Endodermal cell (in vitro differentiated cells): ENCODE measurements at regions not wholly inside any gene's neighbourhood (a gene's known extent, or its start where the extent isn't known, plus 50 kb on each side); places are given as distances from the start of the nearest gene placed in this dataset.
A peak's percentile ranks its signal among the peaks of the same experiment; 100 is the strongest.

Experiments used
- DNase-seq: peaks from one replicate; pipeline ENCODE4 v3.0.0-alpha.2; 2017
- H3K27ac ChIP-seq: 2 replicates; pipeline ENCODE4 v1.5.1; 2013; ENCODE audit warnings: mild to moderate bottlenecking, low read depth, low read length, moderate library complexity
- H3K27me3 ChIP-seq: 2 replicates; pipeline ENCODE4 v1.6.1; 2013; ENCODE audit warnings: mild to moderate bottlenecking, low read length, moderate library complexity; ENCODE audit not compliant: insufficient read depth, control insufficient read depth, poor library complexity, severe bottlenecking
- H3K36me3 ChIP-seq: 2 replicates; pipeline ENCODE4 v1.7.0; 2013; ENCODE audit warnings: mild to moderate bottlenecking, low read length, moderate library complexity; ENCODE audit not compliant: control insufficient read depth, insufficient read depth
- H3K4me1 ChIP-seq: one replicate; pipeline ENCODE4 v1.7.0; 2013; ENCODE audit warnings: low read length; ENCODE audit not compliant: control insufficient read depth, insufficient read depth
- H3K4me3 ChIP-seq: 2 replicates; pipeline ENCODE4 v1.5.1; 2013; ENCODE audit warnings: mild to moderate bottlenecking, low read length, moderate library complexity
- H3K9ac ChIP-seq: 2 replicates; pipeline ENCODE4 v1.6.1; 2013; ENCODE audit warnings: mild to moderate bottlenecking, low read length, moderate library complexity; ENCODE audit not compliant: poor library complexity, severe bottlenecking; ENCODE audit errors: extremely low read depth
- H3K9me3 ChIP-seq: 2 replicates; pipeline ENCODE4 v1.6.1; 2013; ENCODE audit warnings: mild to moderate bottlenecking, low read length, moderate library complexity; ENCODE audit not compliant: control insufficient read depth
- H3K27ac Mint-ChIP-seq: 2 replicates; pipeline ENCODE4 v1.8.0; 2020; ENCODE audit warnings: mixed read lengths
- H3K27me3 Mint-ChIP-seq: 2 replicates; pipeline ENCODE4 v1.8.0; 2021; ENCODE audit warnings: mild to moderate bottlenecking, mixed read lengths; ENCODE audit not compliant: insufficient read depth
- H3K36me3 Mint-ChIP-seq: 2 replicates; pipeline ENCODE4 v1.8.0; 2020; ENCODE audit warnings: low read depth, mixed read lengths
- H3K4me1 Mint-ChIP-seq: 2 replicates; pipeline ENCODE4 v1.8.0; 2020; ENCODE audit warnings: mixed read lengths
- H3K4me3 Mint-ChIP-seq: 2 replicates; pipeline ENCODE4 v1.8.0; 2020; ENCODE audit warnings: mild to moderate bottlenecking, moderate library complexity, mixed read lengths
- H3K9me3 Mint-ChIP-seq: 2 replicates; pipeline ENCODE4 v1.8.0; 2020; ENCODE audit warnings: mild to moderate bottlenecking, mixed read lengths
- WGBS, 2 experiments: methylation state at CpG; one replicate each; pipeline versions ENCODE4 v1.1.5 to v1.1.7; 2013; ENCODE audit warnings: missing lambda C conversion rate in 2 of 2, mixed read lengths in 1 of 2; ENCODE audit not compliant: insufficient coverage in 1 of 2, insufficient read length in 1 of 2; 5-methylcytosine and 5-hydroxymethylcytosine counted together
- TF ChIP-seq, protein P1 (sequence below): fragments of 200-600 bp; sonication (generic); conservative IDR thresholded peaks from 2 replicates; pipeline ENCODE4 v1.5.0; 2021; ENCODE audit warnings: antibody characterized with exemption, mild to moderate bottlenecking

- TF ChIP-seq, protein P1, sequence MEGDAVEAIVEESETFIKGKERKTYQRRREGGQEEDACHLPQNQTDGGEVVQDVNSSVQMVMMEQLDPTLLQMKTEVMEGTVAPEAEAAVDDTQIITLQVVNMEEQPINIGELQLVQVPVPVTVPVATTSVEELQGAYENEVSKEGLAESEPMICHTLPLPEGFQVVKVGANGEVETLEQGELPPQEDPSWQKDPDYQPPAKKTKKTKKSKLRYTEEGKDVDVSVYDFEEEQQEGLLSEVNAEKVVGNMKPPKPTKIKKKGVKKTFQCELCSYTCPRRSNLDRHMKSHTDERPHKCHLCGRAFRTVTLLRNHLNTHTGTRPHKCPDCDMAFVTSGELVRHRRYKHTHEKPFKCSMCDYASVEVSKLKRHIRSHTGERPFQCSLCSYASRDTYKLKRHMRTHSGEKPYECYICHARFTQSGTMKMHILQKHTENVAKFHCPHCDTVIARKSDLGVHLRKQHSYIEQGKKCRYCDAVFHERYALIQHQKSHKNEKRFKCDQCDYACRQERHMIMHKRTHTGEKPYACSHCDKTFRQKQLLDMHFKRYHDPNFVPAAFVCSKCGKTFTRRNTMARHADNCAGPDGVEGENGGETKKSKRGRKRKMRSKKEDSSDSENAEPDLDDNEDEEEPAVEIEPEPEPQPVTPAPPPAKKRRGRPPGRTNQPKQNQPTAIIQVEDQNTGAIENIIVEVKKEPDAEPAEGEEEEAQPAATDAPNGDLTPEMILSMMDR = no peak
- H3K9me3 ChIP-seq = peaks cover 11% of the 10 kb centered on the region
- no peaks in the 10 kb centered on the region for H3K4me1 ChIP-seq
- peak; percentile 38 for DNase-seq
- H3K36me3 Mint-ChIP-seq = no peaks in the 10 kb centered on the region
- peaks cover 7% of the 10 kb centered on the region for H3K9me3 Mint-ChIP-seq
- no peaks in the 10 kb centered on the region for H3K36me3 ChIP-seq
- no peaks in the 10 kb centered on the region for H3K4me1 Mint-ChIP-seq
- H3K4me3 ChIP-seq = no peak overlapping the region
- H3K27ac ChIP-seq = no peak overlapping the region
- no peaks in the 10 kb centered on the region for H3K27me3 Mint-ChIP-seq
- no peak overlapping the region for H3K9ac ChIP-seq
- no peak overlapping the region for H3K27ac Mint-ChIP-seq
- no peak overlapping the region for H3K4me3 Mint-ChIP-seq
- no peaks in the 10 kb centered on the region for H3K27me3 ChIP-seq
- 88 to 89% methylated on average over 21 to 23 of the region's 23 CpGs for WGBS, 2 experiments
Observed at GRCh38 chr22:48315439-48316256, 1512.0 kb downstream of the BRD1 start.

- H3K27me3 Mint-ChIP-seq = no peaks in the 10 kb centered on the region
- WGBS, 2 experiments = 90 to 95% methylated on average over 2 to 4 of the region's 6 CpGs
- no peaks in the 10 kb centered on the region for H3K27me3 ChIP-seq
Observed at GRCh38 chr22:48314073-48314472, 1513.6 kb downstream of the BRD1 start.

GRCh38 chr22:48313175-48313830 lies 1514.4 kb downstream of the BRD1 start:
- 82 to 86% methylated on average over 12 to 14 of the region's 14 CpGs for WGBS, 2 experiments
- no peak overlapping the region for H3K4me3 ChIP-seq
- H3K36me3 Mint-ChIP-seq = no peaks in the 10 kb centered on the region

More at GRCh38 chr22:48314073-48314472, 1513.6 kb downstream of the BRD1 start:
- TF ChIP-seq, protein P1 = no peak
- Mint-ChIP-seq H3K4me3 (no peak overlapping the region), H3K27ac (no peak overlapping the region), H3K9me3 (peaks cover 7% of the 10 kb centered on the region), H3K4me1 (no peaks in the 10 kb centered on the region), H3K36me3 (no peaks in the 10 kb centered on the region)
- Histone ChIP-seq H3K9ac (no peak overlapping the region), H3K36me3 (no peaks in the 10 kb centered on the region), H3K9me3 (peaks cover 11% of the 10 kb centered on the region), H3K4me1 (no peaks in the 10 kb centered on the region), H3K27ac (no peak overlapping the region), H3K4me3 (no peak overlapping the region)
- DNase-seq = no peak

More at GRCh38 chr22:48313175-48313830, 1514.4 kb downstream of the BRD1 start:
- DNase-seq = no peak
- H3K36me3 ChIP-seq = no peaks in the 10 kb centered on the region
- Mint-ChIP-seq H3K27ac (no peak overlapping the region), H3K4me3 (no peak overlapping the region), H3K27me3 (no peaks in the 10 kb centered on the region), H3K4me1 (no peaks in the 10 kb centered on the region), H3K9me3 (peaks cover 7% of the 10 kb centered on the region)
- TF ChIP-seq, protein P1 = no peak
- H3K27ac ChIP-seq = no peak overlapping the region
- no peaks in the 10 kb centered on the region for H3K27me3 ChIP-seq
- H3K4me1 ChIP-seq = no peaks in the 10 kb centered on the region
- H3K9me3 ChIP-seq = peaks cover 11% of the 10 kb centered on the region
- H3K9ac ChIP-seq = no peak overlapping the region
